Neural cell (in vitro differentiated cells): ENCODE measurements at regions not wholly inside any gene's neighbourhood (a gene's known extent, or its start where the extent isn't known, plus 50 kb on each side); places are given as distances from the start of the nearest gene placed in this dataset.

Source experiments
- small RNA-seq, 3 experiments: library from RNA; depleted of rRNA; stranded (forward); fragments of <200 nt; gene quantifications; one replicate each; pipeline ENCODE3, GENCODE V24; 2012

Small RNAs in the stretch of these regions (small RNA-seq; reads per million reads assigned to genes)
- 0 reads per million in 3 experiments for gene MIR3672
- gene RF00012: 0 to 0.41 (median 0.10) reads per million in 3 experiments
